ENCODE measurements at regions not wholly inside any gene's neighbourhood (a gene's known extent, or its start where the extent isn't known, plus 50 kb on each side); places are given as distances from the start of the nearest gene placed in this dataset.

DNA sequence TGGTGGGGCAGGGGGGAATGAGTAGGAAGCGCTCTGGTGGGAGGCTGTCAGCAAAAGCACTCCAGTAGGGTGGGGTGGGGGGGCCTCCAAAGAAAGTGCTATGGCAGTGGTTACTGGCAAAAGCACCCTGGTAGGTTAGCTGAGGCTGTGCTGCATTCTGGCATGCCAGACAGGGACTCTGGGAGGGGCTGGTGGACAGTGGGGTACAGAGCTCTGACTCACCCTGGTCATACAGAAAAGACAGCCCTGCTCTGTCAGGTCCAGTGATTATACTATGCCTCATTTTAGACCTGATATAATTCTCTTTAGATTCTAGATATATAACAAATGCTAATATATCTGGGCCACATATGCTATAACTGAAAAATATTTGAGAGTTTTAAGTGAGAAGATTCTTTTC lies 82.8 kb upstream of the CPNE4 start:
- TF ChIP-seq, protein P1, sequence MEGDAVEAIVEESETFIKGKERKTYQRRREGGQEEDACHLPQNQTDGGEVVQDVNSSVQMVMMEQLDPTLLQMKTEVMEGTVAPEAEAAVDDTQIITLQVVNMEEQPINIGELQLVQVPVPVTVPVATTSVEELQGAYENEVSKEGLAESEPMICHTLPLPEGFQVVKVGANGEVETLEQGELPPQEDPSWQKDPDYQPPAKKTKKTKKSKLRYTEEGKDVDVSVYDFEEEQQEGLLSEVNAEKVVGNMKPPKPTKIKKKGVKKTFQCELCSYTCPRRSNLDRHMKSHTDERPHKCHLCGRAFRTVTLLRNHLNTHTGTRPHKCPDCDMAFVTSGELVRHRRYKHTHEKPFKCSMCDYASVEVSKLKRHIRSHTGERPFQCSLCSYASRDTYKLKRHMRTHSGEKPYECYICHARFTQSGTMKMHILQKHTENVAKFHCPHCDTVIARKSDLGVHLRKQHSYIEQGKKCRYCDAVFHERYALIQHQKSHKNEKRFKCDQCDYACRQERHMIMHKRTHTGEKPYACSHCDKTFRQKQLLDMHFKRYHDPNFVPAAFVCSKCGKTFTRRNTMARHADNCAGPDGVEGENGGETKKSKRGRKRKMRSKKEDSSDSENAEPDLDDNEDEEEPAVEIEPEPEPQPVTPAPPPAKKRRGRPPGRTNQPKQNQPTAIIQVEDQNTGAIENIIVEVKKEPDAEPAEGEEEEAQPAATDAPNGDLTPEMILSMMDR (IDR thresholded peaks at IDR 0.05; ENCODE audit: low read depth, low read length), result no peak
- H3K4me3 ChIP-seq (ENCODE audit: low read depth, low read length), result no peak overlapping the region
- no peaks in the 10 kb centered on the region for H3K9me3 ChIP-seq (ENCODE audit: control insufficient read depth, insufficient read depth, low read length)
- ChIA-PET CTCF (no interaction called here), POLR2A (no interaction called here)
- no peak for DNase-seq (ENCODE audit: low read depth, low spot score)
- H3K27me3 ChIP-seq (ENCODE audit: control insufficient read depth, insufficient read depth, low read length), result no peaks in the 10 kb centered on the region
- no peak overlapping the region for H3K27ac ChIP-seq (ENCODE audit: low read depth, low read length)

DNA sequence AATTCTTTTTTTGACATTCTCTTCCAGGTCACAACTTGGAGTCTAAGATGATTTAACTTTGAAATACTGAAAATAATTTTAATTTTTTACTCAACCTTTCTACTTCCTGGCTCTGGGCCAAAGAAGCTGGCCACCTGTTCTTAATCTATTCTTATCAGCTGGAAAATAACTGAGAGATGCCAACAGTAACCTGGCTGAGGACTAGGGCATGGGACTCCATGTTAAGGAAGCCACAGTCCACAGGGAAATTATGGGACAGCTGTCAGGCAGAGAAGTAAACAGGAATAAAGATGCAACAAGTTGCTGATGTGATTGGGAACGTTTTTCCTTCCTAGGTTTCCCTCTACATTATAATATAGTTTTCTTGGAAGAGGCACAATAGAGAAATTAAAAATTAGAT lies 84.7 kb upstream of the CPNE4 start:
- ChIA-PET CTCF (interaction anchor here (1.0 kb wide), 1 partner anchor 90 kb away, joined by 3 read pairs; no protein-coding TSS in a partner anchor), POLR2A (no interaction called here)
- TF ChIP-seq, protein P1 (IDR thresholded peaks at IDR 0.05; ENCODE audit: low read depth, low read length), result no peak
- no peak for DNase-seq (ENCODE audit: low read depth, low spot score)
- no peaks in the 10 kb centered on the region for H3K9me3 ChIP-seq (ENCODE audit: control insufficient read depth, insufficient read depth, low read length)
- H3K27me3 ChIP-seq (ENCODE audit: control insufficient read depth, insufficient read depth, low read length), result no peaks in the 10 kb centered on the region
- H3K4me3 ChIP-seq (ENCODE audit: low read depth, low read length), result no peak overlapping the region
- no peak overlapping the region for H3K27ac ChIP-seq (ENCODE audit: low read depth, low read length)

DNA sequence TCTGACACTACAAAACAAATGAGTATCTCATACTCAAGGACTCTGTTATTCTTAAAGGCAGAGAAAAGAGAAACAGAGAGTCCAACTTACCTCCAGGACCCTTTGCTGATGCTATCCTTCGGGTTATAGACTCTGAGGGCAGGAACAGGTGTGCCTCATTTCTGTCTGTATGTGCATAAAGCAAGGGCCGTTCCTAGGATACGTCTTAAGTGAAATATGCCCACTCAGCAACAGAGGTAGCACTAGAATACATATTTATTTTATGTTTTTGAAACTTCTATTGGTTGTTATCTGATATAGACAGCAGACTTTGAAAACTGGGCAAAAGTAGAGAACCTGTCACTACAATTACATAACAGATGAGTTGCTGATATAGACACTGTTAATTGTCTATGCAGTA lies 89.3 kb upstream of the CPNE4 start:
- no peak overlapping the region for H3K4me3 ChIP-seq (ENCODE audit: low read depth, low read length)
- no peaks in the 10 kb centered on the region for H3K9me3 ChIP-seq (ENCODE audit: control insufficient read depth, insufficient read depth, low read length)
- ChIA-PET POLR2A (no interaction called here), CTCF (no interaction called here)
- TF ChIP-seq, protein P1 (IDR thresholded peaks at IDR 0.05; ENCODE audit: low read depth, low read length), result no peak
- H3K27me3 ChIP-seq (ENCODE audit: control insufficient read depth, insufficient read depth, low read length), result no peaks in the 10 kb centered on the region
- no peak overlapping the region for H3K27ac ChIP-seq (ENCODE audit: low read depth, low read length)
- DNase-seq (ENCODE audit: low read depth, low spot score), result no peak

DNA sequence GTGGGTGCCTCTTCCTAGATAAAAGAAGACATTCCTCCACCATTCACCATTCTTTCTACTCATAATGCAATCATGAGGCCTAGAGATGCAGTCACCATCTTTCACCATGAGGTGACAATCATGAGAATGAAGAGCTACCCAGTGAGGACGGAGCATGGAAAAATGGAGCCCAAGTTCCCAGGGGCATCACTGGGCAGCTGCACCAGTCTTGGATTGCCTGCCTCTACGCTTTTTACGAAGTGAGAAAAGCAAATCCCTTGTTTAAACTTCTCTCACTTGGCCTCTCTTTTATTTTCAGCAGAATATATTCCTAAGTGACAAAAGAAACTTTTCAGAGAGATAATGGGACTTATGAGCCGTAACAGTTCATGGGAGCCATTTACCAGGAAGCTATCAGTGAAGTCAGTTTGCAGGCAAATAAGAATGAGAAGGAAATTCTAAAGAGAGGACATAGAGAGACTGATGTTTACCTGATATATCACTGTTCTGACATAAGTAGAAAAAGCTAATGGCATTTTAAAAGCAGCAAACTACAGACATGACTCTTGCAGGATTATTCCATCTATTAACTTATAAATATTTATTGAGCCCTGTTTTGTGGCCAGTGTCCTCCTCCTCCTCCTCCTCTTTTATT lies 90.0 kb upstream of the CPNE4 start:
- no peaks in the 10 kb centered on the region for H3K9me3 ChIP-seq (ENCODE audit: control insufficient read depth, insufficient read depth, low read length)
- ChIA-PET CTCF (interaction anchor here (1.2 kb wide), 1 partner anchor 11 kb away, joined by 4 read pairs; no protein-coding TSS in a partner anchor), POLR2A (no interaction called here)
- no peaks in the 10 kb centered on the region for H3K27me3 ChIP-seq (ENCODE audit: control insufficient read depth, insufficient read depth, low read length)
- H3K27ac ChIP-seq (ENCODE audit: low read depth, low read length), result no peak overlapping the region
- TF ChIP-seq, protein P1 (IDR thresholded peaks at IDR 0.05; ENCODE audit: low read depth, low read length), result no peak
- no peak overlapping the region for H3K4me3 ChIP-seq (ENCODE audit: low read depth, low read length)
- DNase-seq (ENCODE audit: low read depth, low spot score), result no peak

DNA sequence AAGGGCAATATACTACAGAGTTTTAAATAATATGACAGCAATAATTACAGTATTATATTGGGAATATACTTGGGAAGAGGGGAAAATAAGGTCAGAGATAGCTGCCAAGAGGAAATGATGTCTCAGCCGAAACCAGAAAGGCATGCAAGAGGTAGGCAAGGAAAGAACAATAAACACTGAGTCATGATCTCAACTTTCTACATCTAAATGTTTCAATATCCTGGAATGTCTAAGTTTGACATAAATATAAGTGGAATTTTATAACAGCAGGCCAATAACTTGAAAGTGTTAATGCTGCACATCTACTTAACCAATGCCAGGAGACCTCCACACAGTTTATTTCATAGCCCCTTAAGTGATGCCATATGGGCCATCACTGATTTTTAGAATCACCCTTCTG lies 99.8 kb upstream of the CPNE4 start:
- Histone ChIP-seq H3K27ac (ENCODE audit: low read depth, low read length) (peak overlapping the region; percentile 72), H3K27me3 (ENCODE audit: control insufficient read depth, insufficient read depth, low read length) (no peaks in the 10 kb centered on the region), H3K4me3 (ENCODE audit: low read depth, low read length) (peak overlapping the region; percentile 25; the same call in 1 of the 2 replicates), H3K9me3 (ENCODE audit: control insufficient read depth, insufficient read depth, low read length) (no peaks in the 10 kb centered on the region)
- TF ChIP-seq, protein P1 (IDR thresholded peaks at IDR 0.05; ENCODE audit: low read depth, low read length), result no peak
- DNase-seq (ENCODE audit: low read depth, low spot score), result peak; percentile 71
- POLR2A ChIA-PET, result interaction anchor here (1.7 kb wide), 1 partner anchor 230 kb away, joined by 10 read pairs; no protein-coding TSS in a partner anchor
- CTCF ChIA-PET, result interaction anchor here (1.2 to 1.8 kb wide), 3 partner anchors 9 to 100 kb away, joined by 4 to 9 read pairs (median 9); partner anchors contain the start of gene CPNE4
